Tibial nerve (tissue), 3 donors: ENCODE measurements at regions not wholly inside any gene's neighbourhood (a gene's known extent, or its start where the extent isn't known, plus 50 kb on each side); places are given as distances from the start of the nearest gene placed in this dataset.

ENCODE experiments used
- CTCF ChIP-seq, 5 experiments: fragments of 200-600 bp in 3 of 5; fragments of 450-650 bp in 2 of 5; sonication (generic) in 3 of 5; IDR thresholded peaks; one replicate each; pipeline ENCODE4 v1.5.1; 2016 to 2019; ENCODE audit warnings: antibody characterized with exemption in 5 of 5, mild to moderate bottlenecking in 3 of 5, moderate library complexity in 2 of 5
- POLR2A ChIP-seq, 2 donors: fragments of 450-650 bp; IDR thresholded peaks; one replicate each; pipeline ENCODE4 v1.6.1; 2017; ENCODE audit warnings: antibody characterized with exemption in 2 of 2, mild to moderate bottlenecking in 2 of 2, moderate library complexity in 2 of 2

GRCh38 chr10:4460267-4460666, 365.7 kb upstream of the AKR1E2 start:
- TF ChIP-seq CTCF (IDR thresholded peaks at IDR 0.05) (no peak), POLR2A (IDR thresholded peaks at IDR 0.05) (no peak)
